Adrenal gland (tissue), 9 donors: ENCODE measurements at regions not wholly inside any gene's neighbourhood (a gene's known extent, or its start where the extent isn't known, plus 50 kb on each side); places are given as distances from the start of the nearest gene placed in this dataset.

Experiments
- DNase-seq, 7 donors: peaks; one replicate each; pipeline ENCODE4 v3.0.0-alpha.2; 2019 to 2020
- H3K27ac ChIP-seq, 5 donors: fragments of 200-600 bp; sonication (generic) in 4 of 5; 1 replicate in 3 of 5; 2 replicates in 2 of 5; pipeline versions ENCODE4 v1.5.1 to v1.8.0; 2016 to 2020; ENCODE audit warnings: mild to moderate bottlenecking in 1 of 5
- H3K27me3 ChIP-seq: fragments of 200-600 bp; 2 replicates; pipeline ENCODE4 v1.8.0; 2021
- H3K36me3 ChIP-seq, 2 donors: fragments of 200-600 bp; replicated peaks in 1 of 2; 1 replicate in 1 of 2; 2 replicates in 1 of 2; pipeline versions ENCODE4 v1.5.1 to v1.8.0; 2018 to 2022
- H3K4me1 ChIP-seq, 2 donors: fragments of 200-600 bp; replicated peaks in 1 of 2; 1 replicate in 1 of 2; 2 replicates in 1 of 2; pipeline versions ENCODE4 v1.5.1 to v1.8.0; 2018 to 2021
- H3K4me3 ChIP-seq, 4 donors: fragments of 200-600 bp; sonication (generic) in 3 of 4; one replicate each; pipeline ENCODE4 v1.5.1; 2016 to 2018
- H3K9me3 ChIP-seq, 3 donors: fragments of 200-600 bp; sonication (generic) in 1 of 3; replicated peaks in 1 of 3; 1 replicate in 2 of 3; 2 replicates in 1 of 3; pipeline versions ENCODE4 v1.5.1 to v1.8.0; 2016 to 2021
- POLR2A ChIP-seq, 2 donors: fragments of 450-650 bp; IDR thresholded peaks; one replicate each; pipeline ENCODE4 v1.6.1; 2017; ENCODE audit warnings: antibody characterized with exemption in 2 of 2, mild to moderate bottlenecking in 2 of 2, moderate library complexity in 1 of 2
- WGBS, 4 donors: extraction: QIAGEN DNeasy Blood & Tissue Kit in 2 of 4; methylation state at CpG; one replicate each; pipeline versions ENCODE4 v1.1.5 to v1.1.7; 2013 to 2017; 5-methylcytosine and 5-hydroxymethylcytosine counted together
- intact Hi-C, 2 donors: fragments of 100-400 bp; cut with DNase I; formaldehyde crosslinking; loops; one replicate each; pipeline versions ENCODE4 v1.14.1 to v1.15.0; 2022 to 2023
- TF ChIP-seq, protein P1 (sequence below), 6 experiments: fragments of 450-650 bp in 4 of 6; fragments of 200-600 bp in 2 of 6; sonication (generic) in 1 of 6; IDR thresholded peaks; 1 replicate in 5 of 6; 2 replicates in 1 of 6; pipeline versions ENCODE4 v1.5.1 to v1.8.0; 2016 to 2021; ENCODE audit warnings: antibody characterized with exemption in 6 of 6, mild to moderate bottlenecking in 2 of 6, moderate library complexity in 1 of 6
- donor health status: healthy with polysubstance abuse.
- donor health status: Bipolar disorder and iron deficiency.
- donor health status: DM: yes; HTN: yes; CAD: no.
- donor health status: DM: no; HTN: no; CAD: no.
- donor health status: DM: no; HTN: no; CAD: no.

DNA sequence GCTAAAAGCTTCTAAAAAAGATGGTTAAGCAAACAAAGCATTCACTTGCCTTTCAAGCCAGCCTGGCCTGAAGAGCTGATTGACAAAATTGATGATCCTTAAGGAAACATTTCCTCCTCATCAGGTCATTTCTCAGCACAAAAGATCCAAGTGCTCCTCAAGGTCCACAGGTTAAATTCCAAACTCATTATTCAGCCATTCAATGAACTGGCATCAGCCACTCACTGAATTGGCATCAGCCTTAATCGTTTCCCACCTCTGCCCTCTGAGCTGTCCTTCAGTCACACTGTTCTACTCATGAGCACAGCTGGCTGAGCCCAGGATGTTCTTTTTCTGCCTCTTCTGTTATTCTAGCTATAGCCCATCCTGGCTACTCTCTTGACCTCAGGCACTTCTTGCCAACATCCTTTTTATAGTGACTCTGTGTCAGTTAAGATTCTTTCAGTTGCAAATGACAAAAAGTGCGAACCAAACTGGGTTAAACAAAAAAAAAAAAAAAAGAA lies 147.5 kb downstream of the RAB11FIP2 start:
- Histone ChIP-seq H3K4me1 (no peaks in the 10 kb centered on the region), H3K36me3 (no peaks in the 10 kb centered on the region), H3K4me3 (no peak overlapping the region), H3K27ac (no peak overlapping the region), H3K27me3 (no peaks in the 10 kb centered on the region), H3K9me3 (no peaks in the 10 kb centered on the region)
- TF ChIP-seq, protein P1, sequence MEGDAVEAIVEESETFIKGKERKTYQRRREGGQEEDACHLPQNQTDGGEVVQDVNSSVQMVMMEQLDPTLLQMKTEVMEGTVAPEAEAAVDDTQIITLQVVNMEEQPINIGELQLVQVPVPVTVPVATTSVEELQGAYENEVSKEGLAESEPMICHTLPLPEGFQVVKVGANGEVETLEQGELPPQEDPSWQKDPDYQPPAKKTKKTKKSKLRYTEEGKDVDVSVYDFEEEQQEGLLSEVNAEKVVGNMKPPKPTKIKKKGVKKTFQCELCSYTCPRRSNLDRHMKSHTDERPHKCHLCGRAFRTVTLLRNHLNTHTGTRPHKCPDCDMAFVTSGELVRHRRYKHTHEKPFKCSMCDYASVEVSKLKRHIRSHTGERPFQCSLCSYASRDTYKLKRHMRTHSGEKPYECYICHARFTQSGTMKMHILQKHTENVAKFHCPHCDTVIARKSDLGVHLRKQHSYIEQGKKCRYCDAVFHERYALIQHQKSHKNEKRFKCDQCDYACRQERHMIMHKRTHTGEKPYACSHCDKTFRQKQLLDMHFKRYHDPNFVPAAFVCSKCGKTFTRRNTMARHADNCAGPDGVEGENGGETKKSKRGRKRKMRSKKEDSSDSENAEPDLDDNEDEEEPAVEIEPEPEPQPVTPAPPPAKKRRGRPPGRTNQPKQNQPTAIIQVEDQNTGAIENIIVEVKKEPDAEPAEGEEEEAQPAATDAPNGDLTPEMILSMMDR (IDR thresholded peaks at IDR 0.05): no peak
- no peak for TF ChIP-seq POLR2A (IDR thresholded peaks at IDR 0.05)
- intact Hi-C loops: no loop called here
- DNase-seq: no peak
- 28 to 44% (median 34%) methylated on average over 2 of the region's 2 CpGs for WGBS, 4 donors

GRCh38 chr10:117900280-117900679 lies 146.5 kb downstream of the RAB11FIP2 start:
- intact Hi-C loops: no loop called here
- WGBS, 4 donors: 67 to 80% (median 72%) methylated on average over 3 of the region's 3 CpGs
- Histone ChIP-seq H3K4me1 (no peaks in the 10 kb centered on the region), H3K36me3 (no peaks in the 10 kb centered on the region), H3K27me3 (no peaks in the 10 kb centered on the region), H3K4me3 (no peak overlapping the region), H3K9me3 (no peaks in the 10 kb centered on the region), H3K27ac (no peak overlapping the region)
- no peak for TF ChIP-seq POLR2A (IDR thresholded peaks at IDR 0.05)
- TF ChIP-seq, protein P1 (IDR thresholded peaks at IDR 0.05): no peak
- no peak for DNase-seq

GRCh38 chr10:117903854-117904253 lies 142.9 kb downstream of the RAB11FIP2 start:
- DNase-seq: no peak
- Histone ChIP-seq H3K4me1 (no peaks in the 10 kb centered on the region), H3K27me3 (peaks cover under 1% of the 10 kb centered on the region), H3K9me3 (no peaks in the 10 kb centered on the region), H3K4me3 (no peak overlapping the region), H3K36me3 (no peaks in the 10 kb centered on the region), H3K27ac (no peak overlapping the region)
- intact Hi-C loops: no loop called here
- 59 to 73% (median 68%) methylated on average over 2 of the region's 2 CpGs for WGBS, 4 donors
- TF ChIP-seq, protein P1 (IDR thresholded peaks at IDR 0.05): no peak
- no peak for TF ChIP-seq POLR2A (IDR thresholded peaks at IDR 0.05)

DNA sequence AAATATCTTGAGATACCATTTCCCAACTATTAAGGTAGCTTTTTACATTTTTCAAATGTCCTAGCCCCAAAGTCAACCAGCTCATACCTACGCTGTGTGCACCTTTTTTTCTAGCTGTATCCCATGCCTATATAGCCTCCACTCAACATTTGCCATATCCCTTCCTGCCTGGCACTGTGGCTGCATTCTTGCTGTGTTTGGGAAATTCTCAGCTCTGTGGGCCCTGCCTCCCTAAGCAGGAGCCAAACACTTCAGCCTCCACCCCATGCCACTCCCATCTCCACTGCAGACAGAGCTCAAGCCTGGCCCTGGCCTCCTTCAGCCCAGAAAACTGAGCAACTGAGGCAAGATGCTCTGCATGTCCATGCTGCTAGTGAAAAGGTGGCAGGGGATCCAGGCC lies 141.3 kb downstream of the RAB11FIP2 start:
- Histone ChIP-seq H3K4me3 (no peak overlapping the region), H3K9me3 (no peaks in the 10 kb centered on the region), H3K4me1 (no peaks in the 10 kb centered on the region), H3K36me3 (no peaks in the 10 kb centered on the region), H3K27me3 (peaks cover 7% of the 10 kb centered on the region), H3K27ac (no peak overlapping the region)
- intact Hi-C loops: no loop called here
- no peak for DNase-seq
- 75 to 93% (median 88%) methylated on average over 1 of the region's 1 CpG for WGBS, 4 donors
- TF ChIP-seq POLR2A (IDR thresholded peaks at IDR 0.05): no peak
- TF ChIP-seq, protein P1 (IDR thresholded peaks at IDR 0.05): no peak
